ENCODE measurements at regions not wholly inside any gene's neighbourhood (a gene's known extent, or its start where the extent isn't known, plus 50 kb on each side); places are given as distances from the start of the nearest gene placed in this dataset.
A peak's percentile ranks its signal among the peaks of the same experiment; 100 is the strongest.

- Histone ChIP-seq H3K4me3 (IDR thresholded peaks at IDR 0.05; ENCODE audit: insufficient read depth, low read depth, low read length) (no peak overlapping the region), H3K4me2 (peak overlapping the region; percentile 73), H3K27ac (no peak overlapping the region), H3K9ac (no peak overlapping the region), H3K36me3 (ENCODE audit: insufficient read depth) (no peaks in the 10 kb centered on the region), H4K20me1 (ENCODE audit: insufficient read depth) (no peaks in the 10 kb centered on the region), H3K79me2 (ENCODE audit: insufficient read depth, low read depth) (no peaks in the 10 kb centered on the region), H2AFZ (ENCODE audit: low read depth) (no peak overlapping the region), H3K4me1 (ENCODE audit: low read depth, poor library complexity, severe bottlenecking) (peaks cover 42% of the 10 kb centered on the region), H3K27me3 (ENCODE audit: insufficient read depth, low read depth) (no peaks in the 10 kb centered on the region)
- TF ChIP-seq CTCF (conservative IDR thresholded peaks at IDR 0.05; ENCODE audit: low read depth, low read length), result no peak
These were observed 545.8 kb downstream of the CSNK1G3 start for GRCh38 chr5:124057724-124058231.

GRCh38 chr5:124056991-124057723 lies 545.2 kb downstream of the CSNK1G3 start:
- no peaks in the 10 kb centered on the region for H3K79me2 ChIP-seq (ENCODE audit: insufficient read depth, low read depth)
- H3K27me3 ChIP-seq (ENCODE audit: insufficient read depth, low read depth), result no peaks in the 10 kb centered on the region
- H3K4me1 ChIP-seq (ENCODE audit: low read depth, poor library complexity, severe bottlenecking), result peaks cover 42% of the 10 kb centered on the region
- TF ChIP-seq CTCF (conservative IDR thresholded peaks at IDR 0.05; ENCODE audit: low read depth, low read length), result no peak
- H3K4me3 ChIP-seq (IDR thresholded peaks at IDR 0.05; ENCODE audit: insufficient read depth, low read depth, low read length), result no peak overlapping the region
- H3K4me2 ChIP-seq, result peak overlapping the region; percentile 73
- H2AFZ ChIP-seq (ENCODE audit: low read depth), result no peak overlapping the region
- no peak overlapping the region for H3K9ac ChIP-seq
- no peaks in the 10 kb centered on the region for H4K20me1 ChIP-seq (ENCODE audit: insufficient read depth)
- no peak overlapping the region for H3K27ac ChIP-seq
- no peaks in the 10 kb centered on the region for H3K36me3 ChIP-seq (ENCODE audit: insufficient read depth)

- H3K4me2 ChIP-seq, result peak overlapping the region; percentile 73; the same call in 1 of the 2 replicates
- H2AFZ ChIP-seq (ENCODE audit: low read depth), result no peak overlapping the region
- H3K27ac ChIP-seq, result no peak overlapping the region
- no peak for TF ChIP-seq CTCF (conservative IDR thresholded peaks at IDR 0.05; ENCODE audit: low read depth, low read length)
- no peaks in the 10 kb centered on the region for H3K36me3 ChIP-seq (ENCODE audit: insufficient read depth)
- H3K27me3 ChIP-seq (ENCODE audit: insufficient read depth, low read depth), result no peaks in the 10 kb centered on the region
- no peaks in the 10 kb centered on the region for H3K79me2 ChIP-seq (ENCODE audit: insufficient read depth, low read depth)
- peaks cover 42% of the 10 kb centered on the region for H3K4me1 ChIP-seq (ENCODE audit: low read depth, poor library complexity, severe bottlenecking)
- H4K20me1 ChIP-seq (ENCODE audit: insufficient read depth), result no peaks in the 10 kb centered on the region
- no peak overlapping the region for H3K4me3 ChIP-seq (IDR thresholded peaks at IDR 0.05; ENCODE audit: insufficient read depth, low read depth, low read length)
- no peak overlapping the region for H3K9ac ChIP-seq
These were observed 544.5 kb downstream of the CSNK1G3 start for GRCh38 chr5:124056326-124056990.

- Histone ChIP-seq H3K36me3 (ENCODE audit: insufficient read depth) (no peaks in the 10 kb centered on the region), H3K79me2 (ENCODE audit: insufficient read depth, low read depth) (no peaks in the 10 kb centered on the region), H3K27me3 (ENCODE audit: insufficient read depth, low read depth) (no peaks in the 10 kb centered on the region), H3K4me2 (no peak overlapping the region), H3K9ac (no peak overlapping the region), H3K4me1 (ENCODE audit: low read depth, poor library complexity, severe bottlenecking) (peaks cover 42% of the 10 kb centered on the region), H3K4me3 (IDR thresholded peaks at IDR 0.05; ENCODE audit: insufficient read depth, low read depth, low read length) (no peak overlapping the region), H2AFZ (ENCODE audit: low read depth) (no peak overlapping the region), H4K20me1 (ENCODE audit: insufficient read depth) (no peaks in the 10 kb centered on the region), H3K27ac (no peak overlapping the region)
- TF ChIP-seq CTCF (conservative IDR thresholded peaks at IDR 0.05; ENCODE audit: low read depth, low read length), result no peak
These were observed 543.8 kb downstream of the CSNK1G3 start for GRCh38 chr5:124055751-124056150.
